OCI-LY3 (cell line): ENCODE measurements at regions not wholly inside any gene's neighbourhood (a gene's known extent, or its start where the extent isn't known, plus 50 kb on each side); places are given as distances from the start of the nearest gene placed in this dataset.

ENCODE experiments used
- H2AFZ ChIP-seq: fragments of 200-600, 300-600 bp; shearing (Covaris generic); 2 replicates; pipeline ENCODE4 v1.6.0; 2014; ENCODE audit warnings: antibody characterized with exemption, low read depth, low read length
- H3K27ac ChIP-seq: fragments of 200-600, 300-600 bp; sonication (generic); 2 replicates; pipeline ENCODE4 v1.5.1; 2014; ENCODE audit warnings: mild to moderate bottlenecking, low read length, moderate library complexity, mixed read lengths
- H3K27me3 ChIP-seq: fragments of 200-600, 300-600 bp; sonication (generic); 2 replicates; pipeline ENCODE4 v1.6.1; 2014; ENCODE audit warnings: low read depth, low read length, mixed read lengths
- H3K36me3 ChIP-seq: fragments of 200-600, 300-600 bp; sonication (generic); replicated peaks from 2 replicates; pipeline ENCODE3; 2014; ENCODE audit warnings: low read depth, low read length, mixed read lengths
- H3K4me1 ChIP-seq: fragments of 300-600, 200-600 bp; sonication (generic); 2 replicates; pipeline ENCODE4 v1.6.1; 2014; ENCODE audit warnings: low read length, mixed read lengths
- H3K4me2 ChIP-seq: fragments of 200-600, 300-600 bp; sonication (generic); 2 replicates; pipeline ENCODE4 v1.6.1; 2014; ENCODE audit warnings: low read length, mixed read lengths
- H3K4me3 ChIP-seq: fragments of 300-600, 200-600 bp; sonication (generic); 2 replicates; pipeline ENCODE4 v1.5.1; 2014; ENCODE audit warnings: antibody characterized with exemption, mild to moderate bottlenecking, low read length, moderate library complexity
- H3K79me2 ChIP-seq: fragments of 300-600, 200-600 bp; shearing (Covaris generic); 2 replicates; pipeline ENCODE4 v1.6.1; 2014; ENCODE audit warnings: mild to moderate bottlenecking, low read length, mixed read lengths
- H3K9ac ChIP-seq: fragments of 300-600, 200-600 bp; shearing (Covaris generic); 2 replicates; pipeline ENCODE4 v1.6.0; 2014; ENCODE audit warnings: mild to moderate bottlenecking, low read length, moderate library complexity
- H3K9me3 ChIP-seq: fragments of 200-600, 300-600 bp; shearing (Covaris generic); 2 replicates; pipeline ENCODE4 v1.6.1; 2014; ENCODE audit warnings: low read length, mixed read lengths; ENCODE audit not compliant: insufficient read depth
- H4K20me1 ChIP-seq: fragments of 200-600, 300-600 bp; sonication (generic); 2 replicates; pipeline ENCODE4 v1.6.1; 2016; ENCODE audit warnings: low read length, mixed read lengths; ENCODE audit not compliant: insufficient read depth
- EZH2phosphoT487 ChIP-seq: fragments of 200-600 bp; shearing (Covaris generic); IDR thresholded peaks from 2 replicates; pipeline ENCODE4 v1.6.1; 2018; ENCODE audit warnings: antibody characterized with exemption, mixed run types, low read depth
- TF ChIP-seq, protein P1 (sequence below): fragments of 200-600, 300-600 bp; sonication (generic); IDR thresholded peaks from 2 replicates; pipeline ENCODE4 v1.5.1; 2014; ENCODE audit warnings: antibody characterized with exemption, low read length, low read depth

DNA sequence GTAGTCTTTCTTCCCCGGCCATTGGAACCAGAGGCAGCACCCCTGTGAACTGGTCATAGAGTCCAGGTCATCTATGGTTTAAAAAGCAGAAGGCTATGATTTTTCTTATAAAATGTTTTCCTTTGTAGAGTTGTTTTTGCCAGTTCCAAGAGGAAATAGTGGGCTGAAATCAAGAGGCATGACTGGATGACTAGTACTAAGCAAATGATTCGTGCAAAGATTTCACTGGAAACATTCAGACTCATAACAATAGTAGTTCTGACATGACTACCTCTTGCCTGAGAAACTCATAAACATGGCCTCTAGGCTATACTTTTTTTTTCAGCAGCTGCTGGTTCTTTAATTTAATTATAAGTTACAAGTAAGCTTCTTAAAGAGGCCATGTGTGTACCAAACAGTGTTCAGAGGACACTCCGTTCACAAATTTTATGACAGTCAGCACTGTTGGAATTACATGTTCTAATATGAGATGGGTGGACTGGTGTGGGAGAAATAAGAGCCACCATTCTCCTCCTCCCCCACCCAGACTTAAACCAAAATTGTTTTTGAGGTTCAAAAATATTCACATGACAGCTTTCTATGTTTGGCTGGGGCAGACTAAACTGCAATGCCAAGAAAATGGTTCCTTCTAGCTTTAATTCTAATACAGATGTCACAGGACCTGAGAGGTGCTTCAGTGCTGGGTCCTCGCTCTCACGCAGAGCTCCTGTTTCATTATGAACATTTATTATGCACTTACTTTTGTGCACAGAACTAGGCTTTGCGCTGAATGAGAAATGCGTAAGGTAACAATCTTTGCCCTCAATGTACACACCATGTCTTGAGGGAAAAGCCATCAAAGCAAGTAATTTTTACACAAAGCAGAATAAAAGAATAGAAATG, 147.5 kb downstream of the ZC3H11B start:
- no peaks in the 10 kb centered on the region for H4K20me1 ChIP-seq
- TF ChIP-seq EZH2phosphoT487: no peak
- H3K9ac ChIP-seq: peak overlapping the region; percentile 28
- H3K27me3 ChIP-seq: no peaks in the 10 kb centered on the region
- H3K4me1 ChIP-seq: peaks cover 59% of the 10 kb centered on the region
- peak overlapping the region; percentile 43 for H3K4me3 ChIP-seq
- H3K79me2 ChIP-seq: no peaks in the 10 kb centered on the region
- peak overlapping the region; percentile 74 for H3K4me2 ChIP-seq
- no peaks in the 10 kb centered on the region for H3K36me3 ChIP-seq
- peak overlapping the region; percentile 87 for H2AFZ ChIP-seq
- H3K9me3 ChIP-seq: no peaks in the 10 kb centered on the region
- H3K27ac ChIP-seq: peak overlapping the region; percentile 77

DNA sequence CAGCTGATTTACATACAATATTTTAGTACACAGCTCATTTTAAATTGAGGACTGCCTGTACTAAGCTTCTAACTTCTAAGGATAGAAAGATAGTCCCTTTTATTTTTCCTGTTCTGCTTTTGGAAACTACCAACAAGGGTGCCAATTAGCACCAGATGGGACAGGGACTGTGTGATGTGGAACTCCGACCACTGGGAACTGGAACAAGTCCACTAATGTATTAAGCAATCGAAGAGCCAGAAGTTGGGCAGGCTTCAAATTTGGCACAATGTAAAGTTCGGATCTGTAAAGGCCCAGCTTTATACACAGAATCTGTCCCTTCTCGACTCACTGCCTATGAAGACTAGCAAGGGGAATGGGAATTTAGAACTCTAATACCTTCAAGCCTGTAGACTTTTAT, 149.3 kb downstream of the ZC3H11B start:
- Histone ChIP-seq H3K79me2 (no peaks in the 10 kb centered on the region), H3K4me3 (no peak overlapping the region), H3K4me2 (peak overlapping the region; percentile 66), H2AFZ (no peak overlapping the region), H3K9ac (no peak overlapping the region), H3K36me3 (no peaks in the 10 kb centered on the region), H4K20me1 (no peaks in the 10 kb centered on the region), H3K27me3 (no peaks in the 10 kb centered on the region), H3K9me3 (no peaks in the 10 kb centered on the region), H3K27ac (peak overlapping the region; percentile 89), H3K4me1 (peaks cover 72% of the 10 kb centered on the region)
- TF ChIP-seq EZH2phosphoT487: no peak
- TF ChIP-seq, protein P1, sequence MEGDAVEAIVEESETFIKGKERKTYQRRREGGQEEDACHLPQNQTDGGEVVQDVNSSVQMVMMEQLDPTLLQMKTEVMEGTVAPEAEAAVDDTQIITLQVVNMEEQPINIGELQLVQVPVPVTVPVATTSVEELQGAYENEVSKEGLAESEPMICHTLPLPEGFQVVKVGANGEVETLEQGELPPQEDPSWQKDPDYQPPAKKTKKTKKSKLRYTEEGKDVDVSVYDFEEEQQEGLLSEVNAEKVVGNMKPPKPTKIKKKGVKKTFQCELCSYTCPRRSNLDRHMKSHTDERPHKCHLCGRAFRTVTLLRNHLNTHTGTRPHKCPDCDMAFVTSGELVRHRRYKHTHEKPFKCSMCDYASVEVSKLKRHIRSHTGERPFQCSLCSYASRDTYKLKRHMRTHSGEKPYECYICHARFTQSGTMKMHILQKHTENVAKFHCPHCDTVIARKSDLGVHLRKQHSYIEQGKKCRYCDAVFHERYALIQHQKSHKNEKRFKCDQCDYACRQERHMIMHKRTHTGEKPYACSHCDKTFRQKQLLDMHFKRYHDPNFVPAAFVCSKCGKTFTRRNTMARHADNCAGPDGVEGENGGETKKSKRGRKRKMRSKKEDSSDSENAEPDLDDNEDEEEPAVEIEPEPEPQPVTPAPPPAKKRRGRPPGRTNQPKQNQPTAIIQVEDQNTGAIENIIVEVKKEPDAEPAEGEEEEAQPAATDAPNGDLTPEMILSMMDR: no peak

DNA sequence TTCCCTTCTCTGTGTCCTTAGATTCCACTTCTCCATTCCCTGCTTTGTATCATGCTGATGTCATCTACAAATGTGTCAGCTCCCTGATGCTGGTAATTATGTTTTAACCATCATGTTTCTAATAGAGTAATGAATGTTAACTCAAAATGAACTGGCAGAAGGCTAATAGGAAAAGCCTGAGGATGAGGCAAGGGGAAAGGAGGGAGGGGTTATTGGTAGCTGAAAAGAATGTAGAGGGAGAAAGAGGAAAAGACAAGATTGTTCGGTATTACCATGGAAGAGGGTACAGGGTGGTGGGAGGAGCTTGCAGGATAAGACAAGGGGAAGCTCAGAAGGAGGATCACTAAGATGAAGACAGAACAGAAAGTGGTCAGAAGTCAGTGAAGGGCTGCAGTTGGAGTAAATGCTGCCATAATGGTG, 150.9 kb downstream of the ZC3H11B start:
- Histone ChIP-seq H3K9ac (peak overlapping the region; percentile 37), H3K79me2 (no peaks in the 10 kb centered on the region), H3K4me3 (no peak overlapping the region), H3K4me1 (peaks cover 72% of the 10 kb centered on the region), H3K4me2 (peak overlapping the region; percentile 66), H3K36me3 (no peaks in the 10 kb centered on the region), H4K20me1 (no peaks in the 10 kb centered on the region), H2AFZ (peak overlapping the region; percentile 69), H3K9me3 (no peaks in the 10 kb centered on the region), H3K27me3 (no peaks in the 10 kb centered on the region), H3K27ac (peak overlapping the region; percentile 89)
- TF ChIP-seq, protein P1: no peak
- TF ChIP-seq EZH2phosphoT487: no peak

DNA sequence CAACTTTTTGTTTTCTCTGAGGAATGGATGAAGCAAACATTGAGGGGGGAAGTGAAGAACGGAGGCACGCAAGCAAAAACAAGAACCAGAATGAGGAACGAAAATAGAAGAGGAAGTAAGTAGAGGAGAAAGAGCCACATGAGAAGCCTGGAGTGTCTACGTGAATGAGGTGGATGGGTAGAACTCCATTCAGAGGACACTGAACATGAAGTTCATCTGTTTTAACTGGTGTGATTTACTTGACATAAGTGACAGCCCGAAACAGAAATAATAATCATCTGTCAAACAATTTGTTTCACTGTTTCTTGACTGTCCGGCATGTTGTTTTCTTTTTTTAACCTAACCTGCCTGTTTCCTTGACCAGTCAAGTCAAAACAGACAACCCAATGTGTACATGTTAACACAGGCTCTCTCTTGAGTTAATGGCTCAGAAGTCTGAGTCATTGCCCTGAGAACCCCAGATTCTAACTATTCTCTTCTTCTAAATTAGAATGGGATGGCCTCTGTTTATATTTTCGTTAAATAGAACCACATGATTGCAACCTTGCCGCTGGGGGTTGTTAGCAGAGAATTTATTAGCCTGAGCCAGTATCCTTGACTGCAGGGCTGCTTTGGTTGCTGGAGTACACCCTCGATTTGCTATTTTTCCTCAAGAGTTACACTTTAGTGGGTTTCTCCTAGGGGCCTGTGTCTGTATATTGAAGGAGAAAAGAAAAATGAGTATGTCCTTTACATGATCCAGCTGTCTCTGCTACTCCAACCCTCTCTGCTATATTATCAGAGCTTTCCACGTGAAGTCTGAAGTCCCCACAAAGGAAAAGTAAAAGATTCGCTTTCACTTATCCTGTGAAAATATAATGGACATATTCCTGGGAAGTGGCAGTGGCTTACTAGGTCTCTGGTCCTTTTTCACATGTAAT, 151.7 kb downstream of the ZC3H11B start:
- no peaks in the 10 kb centered on the region for H4K20me1 ChIP-seq
- peak overlapping the region; percentile 48 for H3K4me3 ChIP-seq
- H3K4me1 ChIP-seq: peaks cover 69% of the 10 kb centered on the region
- peak overlapping the region; percentile 66 for H3K4me2 ChIP-seq
- TF ChIP-seq, protein P1: no peak
- TF ChIP-seq EZH2phosphoT487: no peak
- no peaks in the 10 kb centered on the region for H3K36me3 ChIP-seq
- H2AFZ ChIP-seq: peak overlapping the region; percentile 48; the same call in 1 of the 2 replicates
- peak overlapping the region; percentile 37 for H3K9ac ChIP-seq
- peak overlapping the region; percentile 89 for H3K27ac ChIP-seq
- H3K27me3 ChIP-seq: no peaks in the 10 kb centered on the region
- H3K9me3 ChIP-seq: no peaks in the 10 kb centered on the region
- no peaks in the 10 kb centered on the region for H3K79me2 ChIP-seq
